K562 (cell line): ENCODE measurements at regions not wholly inside any gene's neighbourhood (a gene's known extent, or its start where the extent isn't known, plus 50 kb on each side); places are given as distances from the start of the nearest gene placed in this dataset.

Experiments used
- ATAC-seq: fragments of 200-7000 bp; cut with Tn5 transposase; 3 replicates; pipeline ENCODE4 v1.9.1; 2020; ENCODE audit warnings: moderate library complexity
- BruUV-seq: library from RNA; stranded (reverse); fragments of 400-500 nt; replicated peaks from 2 replicates; lab custom pipeline; 2021; lab: Mats Ljungman, UMichigan
- CTCF ChIA-PET: fragments of 300-600 bp; formaldehyde crosslinking; extraction: SDS; loops from one replicate; lab custom pipeline; 2021; ENCODE audit warnings: low intra/inter-chr PET ratio; lab: Yijun Ruan, JAX
- POLR2A ChIA-PET: fragments of 300-600, 350-650 bp; sonication (Branson Sonifier 250); formaldehyde crosslinking; extraction: SDS; loops from one replicate; lab custom pipeline; 2021; ENCODE audit warnings: antibody characterized with exemption, inconsistent platforms; lab: Yijun Ruan, JAX
- DNase-seq, 4 experiments: peaks; one replicate each; pipeline versions ENCODE4 v3.0.0 to v3.0.0-alpha.2; 2011 to 2018; ENCODE audit warnings: low spot score in 3 of 4, mixed read lengths in 3 of 4; ENCODE audit errors: extremely low read depth in 1 of 4
- FAIRE-seq: peaks from 2 replicates; lab custom pipeline; 2011; peaks lifted over from hg19 to GRCh38; lab: Jason Lieb, UNC
- H2AFZ ChIP-seq: 2 replicates; pipeline ENCODE4 v1.6.0; 2011; ENCODE audit warnings: low read depth, low read length, control low read depth, inconsistent platforms
- H3K27ac ChIP-seq: fragments of 200-600 bp; 3 replicates; pipeline ENCODE4 v1.8.0; 2011; ENCODE audit warnings: low read depth, mild to moderate bottlenecking, control low read depth, inconsistent platforms, low read length, moderate library complexity, mixed read lengths; ENCODE audit errors: extremely low read depth
- H3K27me3 ChIP-seq, 2 experiments: fragments of 300-600 bp in 1 of 2; 2 replicates in 1 of 2; 3 replicates in 1 of 2; pipeline versions ENCODE4 v1.6.0 to v1.8.0; 2011; ENCODE audit warnings: inconsistent platforms in 2 of 2, low read length in 2 of 2, mild to moderate bottlenecking in 1 of 2, mixed read lengths in 1 of 2, moderate library complexity in 1 of 2; ENCODE audit not compliant: control insufficient read depth in 2 of 2, insufficient read depth in 2 of 2
- H3K36me3 ChIP-seq: fragments of 300-600 bp; 3 replicates; pipeline ENCODE4 v1.8.0; 2011; ENCODE audit warnings: mild to moderate bottlenecking, low read length, inconsistent platforms; ENCODE audit not compliant: control insufficient read depth, insufficient read depth
- H3K4me1 ChIP-seq, 2 experiments: fragments of 200-600 bp in 1 of 2; replicated peaks in 1 of 2; 2 replicates in 1 of 2; 3 replicates in 1 of 2; pipeline versions ENCODE4 v1.5.1 to v1.8.0; 2011; ENCODE audit warnings: inconsistent platforms in 2 of 2, low read length in 2 of 2, mild to moderate bottlenecking in 1 of 2, mixed read lengths in 1 of 2, moderate library complexity in 1 of 2; ENCODE audit not compliant: control insufficient read depth in 2 of 2, insufficient read depth in 2 of 2
- H3K4me2 ChIP-seq: 2 replicates; pipeline ENCODE4 v1.6.1; 2011; ENCODE audit warnings: low read length, control low read depth, inconsistent platforms, mixed read lengths; ENCODE audit not compliant: insufficient read depth
- H3K4me3 ChIP-seq: fragments of 200-600 bp; sonication (generic), shearing (Covaris generic); 2 replicates; pipeline ENCODE4 v1.5.1; 2016; ENCODE audit warnings: control low read depth, inconsistent platforms
- H3K79me2 ChIP-seq: fragments of 200-600 bp; 3 replicates; pipeline ENCODE4 v1.8.0; 2011; ENCODE audit warnings: low read length, inconsistent platforms; ENCODE audit not compliant: control insufficient read depth, insufficient read depth
- H3K9ac ChIP-seq, 2 experiments: 2 replicates each; pipeline versions ENCODE4 v1.6.0 to v1.6.1; 2011; ENCODE audit warnings: low read depth in 2 of 2, low read length in 2 of 2, control low read depth in 1 of 2, inconsistent platforms in 1 of 2, mild to moderate bottlenecking in 1 of 2, mixed read lengths in 1 of 2; ENCODE audit not compliant: insufficient read depth in 1 of 2
- H3K9me1 ChIP-seq: one replicate; pipeline ENCODE4 v1.6.0; 2011; ENCODE audit warnings: inconsistent platforms, mild to moderate bottlenecking, low read length, moderate library complexity; ENCODE audit not compliant: control insufficient read depth, insufficient read depth
- H3K9me3 ChIP-seq: replicated peaks from 2 replicates; pipeline ENCODE4 v1.5.1; 2011; ENCODE audit warnings: low read depth, low read length, inconsistent platforms; ENCODE audit not compliant: control insufficient read depth, insufficient read depth
- H4K20me1 ChIP-seq: replicated peaks from 2 replicates; pipeline ENCODE4 v1.6.1; 2011; ENCODE audit warnings: low read length, inconsistent platforms, mixed read lengths; ENCODE audit not compliant: control insufficient read depth, insufficient read depth
- CC2D1A ChIP-seq: fragments of 450-650 bp; IDR thresholded peaks from 2 replicates; pipeline ENCODE4 v1.6.1; 2017; ENCODE audit warnings: mild to moderate bottlenecking
- CHD4 ChIP-seq: fragments of 200-600 bp; sonication (generic); IDR thresholded peaks from 3 replicates; pipeline ENCODE4 v1.6.1; 2012; ENCODE audit warnings: low read depth, mild to moderate bottlenecking, mixed read lengths, low read length, inconsistent platforms; ENCODE audit not compliant: insufficient read depth, insufficient replicate concordance, poor library complexity, severe bottlenecking
- FOS ChIP-seq: IDR thresholded peaks from 3 replicates; pipeline ENCODE4 v1.6.1; 2011; ENCODE audit not compliant: insufficient read length; ENCODE audit errors: extremely low read depth
- GABPB1 ChIP-seq: sonication (generic); formaldehyde crosslinking; IDR thresholded peaks from 2 replicates; pipeline ENCODE4 v1.8.0; 2022; ENCODE audit warnings: mild to moderate bottlenecking, missing genetic modification reagents
- KAT2B ChIP-seq: IDR thresholded peaks from one replicate; pipeline ENCODE4 v1.6.1; 2012; ENCODE audit warnings: low read depth, mild to moderate bottlenecking, control low read depth, inconsistent platforms, low read length, moderate library complexity
- LARP7 ChIP-seq: fragments of 450-650 bp; IDR thresholded peaks from 2 replicates; pipeline ENCODE4 v1.6.1; 2016
- MXD1 ChIP-seq: fragments of 250-450 bp; sonication (Bioruptor Pico); IDR thresholded peaks from 2 replicates; pipeline ENCODE4 v1.8.0; 2021; ENCODE audit warnings: borderline replicate concordance, mild to moderate bottlenecking, moderate library complexity; ENCODE audit not compliant: poor library complexity, severe bottlenecking
- NFE2 ChIP-seq: IDR thresholded peaks from 2 replicates; pipeline ENCODE4 v1.6.1; 2014; ENCODE audit warnings: antibody characterized with exemption, low read depth
- NR4A1 ChIP-seq, 2 experiments: fragments of 250-450 bp in 1 of 2; fragments of 450-650 bp in 1 of 2; sonication (Bioruptor Pico) in 1 of 2; IDR thresholded peaks; 2 replicates each; pipeline versions ENCODE4 v1.4.0 to v1.6.1; 2016 to 2020; ENCODE audit warnings: mild to moderate bottlenecking in 2 of 2, missing compliant biosample characterization in 1 of 2, missing genetic modification characterization in 1 of 2, moderate library complexity in 1 of 2
- RBM25 ChIP-seq: fragments of 200-400 bp; formaldehyde crosslinking; IDR thresholded peaks from 2 replicates; pipeline ENCODE4 v1.6.1; 2018; ENCODE audit warnings: low read length, low read depth, moderate library complexity; ENCODE audit not compliant: severe bottlenecking
- RBM39 ChIP-seq: fragments of 200-400 bp; formaldehyde crosslinking; optimal IDR thresholded peaks from 2 replicates; pipeline ENCODE3; 2018; ENCODE audit warnings: low read depth, low read length
- SAFB ChIP-seq: fragments of 200-400 bp; formaldehyde crosslinking; IDR thresholded peaks from 2 replicates; pipeline ENCODE4 v1.6.1; 2017; ENCODE audit warnings: low read depth, low read length, borderline replicate concordance
- SMAD1 ChIP-seq: fragments of 150-350 bp; IDR thresholded peaks from 2 replicates; pipeline ENCODE4 v1.6.1; 2014; ENCODE audit warnings: low read length, low read depth; ENCODE audit not compliant: partially characterized antibody
- TRIM28 ChIP-seq: fragments of 450-650 bp; IDR thresholded peaks from 2 replicates; pipeline ENCODE4 v1.6.1; 2017
- U2AF2 ChIP-seq: fragments of 200-400 bp; formaldehyde crosslinking; optimal IDR thresholded peaks from 2 replicates; pipeline ENCODE3; 2017; ENCODE audit warnings: low read depth, mild to moderate bottlenecking, low read length
- ZBTB26 ChIP-seq: fragments of 450-650 bp; formaldehyde crosslinking; IDR thresholded peaks from 2 replicates; pipeline ENCODE4 v1.4.0; 2022; ENCODE audit warnings: missing genetic modification characterization
- ZFX ChIP-seq: sonication (generic); formaldehyde crosslinking; IDR thresholded peaks from 2 replicates; pipeline ENCODE4 v1.8.0; 2022; ENCODE audit warnings: mild to moderate bottlenecking, missing genetic modification reagents, moderate library complexity
- ZNF24 ChIP-seq: fragments of 450-650 bp; IDR thresholded peaks from 2 replicates; pipeline ENCODE4 v1.6.1; 2016
- ZNF384 ChIP-seq: IDR thresholded peaks from 2 replicates; pipeline ENCODE4 v1.6.1; 2012; ENCODE audit warnings: low read depth, low read length, improper control_type of control experiment
- ZNF445 ChIP-seq: fragments of 250-450 bp; sonication (Bioruptor Pico); IDR thresholded peaks from 2 replicates; pipeline ENCODE4 v1.4.0; 2020; ENCODE audit warnings: low read depth, mild to moderate bottlenecking, moderate library complexity
- ZNF583 ChIP-seq: fragments of 250-450 bp; sonication (Bioruptor Pico); IDR thresholded peaks from 2 replicates; pipeline ENCODE4 v1.4.0; 2020
- in situ Hi-C: fragments of 300-500 bp; cut with MboI; formaldehyde crosslinking; loops from 4 replicates; pipeline ENCODE4 v1.15.0; 2018; ENCODE audit warnings: inconsistent platforms, mixed read lengths
- intact Hi-C: fragments of 100-400 bp; cut with micrococcal nuclease; formaldehyde crosslinking; loops from 2 replicates; pipeline ENCODE4 v1.14.2; 2022

GRCh38 chr12:46569826-46570439 lies 197.4 kb upstream of the SLC38A2 start (continued):
- TF ChIP-seq ZBTB26 (CRISPR knock-in tag) = no peak
- peak; percentile 45 for TF ChIP-seq NFE2
- TF ChIP-seq CC2D1A = no peak

GRCh38 chr12:46567667-46568066 lies 195.1 kb upstream of the SLC38A2 start:
- no peak for FAIRE-seq
- no TSS peak for BruUV-seq
- in situ Hi-C loops = no loop called here
- no peak for TF ChIP-seq ZFX (CRISPR knock-in tag)
- peak; percentile 82; the same call in 1 of the 2 replicates for TF ChIP-seq TRIM28
- no peak for TF ChIP-seq SAFB
- no peak for TF ChIP-seq GABPB1 (CRISPR knock-in tag)
- TF ChIP-seq ZNF445 (CRISPR knock-in tag) = no peak
- TF ChIP-seq SMAD1 = no peak
- TF ChIP-seq ZNF384 = peak; percentile 52; the same call in 1 of the 2 replicates
- no peak for TF ChIP-seq ZNF583 (CRISPR knock-in tag)
- TF ChIP-seq RBM39 = no peak
- 0 out of 2 replicates have a peak, but pooled peaks have one; percentile 19 for TF ChIP-seq LARP7
- TF ChIP-seq RBM25 = no peak
- TF ChIP-seq NR4A1 (CRISPR knock-in tag; IDR thresholded peaks at IDR 0.05) = no peak
- no peak for TF ChIP-seq NR4A1 (tag; IDR thresholded peaks at IDR 0.05)
- no peak for TF ChIP-seq ZNF24
- no peak for TF ChIP-seq FOS
- no peak for TF ChIP-seq KAT2B
- TF ChIP-seq CHD4 = no peak
- TF ChIP-seq U2AF2 = no peak
- TF ChIP-seq MXD1 = no peak

More at GRCh38 chr12:46567667-46568066, 195.1 kb upstream of the SLC38A2 start:
- DNase-seq = no peak
- Histone ChIP-seq H3K9me3 (peaks cover 5% of the 10 kb centered on the region; the same call in 1 of the 2 replicates), H3K4me1 (peaks cover 4 to 10% of the 10 kb centered on the region in 2 experiments; a peak in 4 of 5 replicates), H3K36me3 (no peaks in the 10 kb centered on the region), H3K27ac (no peak overlapping the region), H3K27me3 (no peaks in the 10 kb centered on the region), H3K9ac (no peak overlapping the region), H3K4me3 (no peak overlapping the region), H3K9me1 (no peaks in the 10 kb centered on the region), H4K20me1 (no peaks in the 10 kb centered on the region), H3K79me2 (no peaks in the 10 kb centered on the region), H3K4me2 (no peak overlapping the region), H2AFZ (no peak overlapping the region)
- POLR2A ChIA-PET = interaction anchor here (1.2 kb wide), 2 partner anchors 10 to 326 kb away, joined by 3 to 4 read pairs; no protein-coding TSS in a partner anchor
- CTCF ChIA-PET = no interaction called here
- intact Hi-C loops = no loop called here
- ATAC-seq = no peak
